KMS-11 (cell line): ENCODE measurements at regions not wholly inside any gene's neighbourhood (a gene's known extent, or its start where the extent isn't known, plus 50 kb on each side); places are given as distances from the start of the nearest gene placed in this dataset.

Experiments
- H2AFZ ChIP-seq: fragments of 200-600 bp; sonication (generic); 2 replicates; pipeline ENCODE4 v1.6.1; 2016; ENCODE audit warnings: antibody characterized with exemption, mixed run types, low read depth
- H3K27ac ChIP-seq: fragments of 200-600 bp; sonication (generic); 2 replicates; pipeline ENCODE4 v1.6.1; 2016; ENCODE audit warnings: mild to moderate bottlenecking, mixed run types
- H3K27me3 ChIP-seq: fragments of 200-600 bp; sonication (generic); 2 replicates; pipeline ENCODE4 v1.6.1; 2017; ENCODE audit warnings: mild to moderate bottlenecking, low read depth, mixed run types, moderate library complexity; ENCODE audit not compliant: insufficient read depth
- H3K36me3 ChIP-seq: fragments of 200-600 bp; sonication (generic); 2 replicates; pipeline ENCODE4 v1.6.1; 2017; ENCODE audit warnings: mild to moderate bottlenecking, mixed run types; ENCODE audit not compliant: insufficient read depth
- H3K4me1 ChIP-seq: fragments of 200-600 bp; sonication (generic); 2 replicates; pipeline ENCODE4 v1.6.1; 2016; ENCODE audit warnings: mild to moderate bottlenecking, low read depth, mixed run types; ENCODE audit not compliant: poor library complexity, severe bottlenecking
- H3K4me2 ChIP-seq: fragments of 200-600 bp; sonication (generic); 2 replicates; pipeline ENCODE4 v1.7.0; 2016; ENCODE audit warnings: mild to moderate bottlenecking, mixed run types
- H3K4me3 ChIP-seq: fragments of 200-600 bp; sonication (generic); IDR thresholded peaks from 2 replicates; pipeline ENCODE4 v1.6.1; 2017; ENCODE audit warnings: low read depth, low read length, mixed read lengths; ENCODE audit not compliant: insufficient read depth
- H3K79me2 ChIP-seq: fragments of 200-600 bp; sonication (generic); 2 replicates; pipeline ENCODE4 v1.6.1; 2016; ENCODE audit warnings: low read depth, mixed run types; ENCODE audit not compliant: insufficient read depth
- H3K9ac ChIP-seq: fragments of 200-600 bp; sonication (generic); 2 replicates; pipeline ENCODE4 v1.6.1; 2016; ENCODE audit warnings: mild to moderate bottlenecking, mixed run types
- H4K20me1 ChIP-seq: fragments of 200-600 bp; sonication (generic); 2 replicates; pipeline ENCODE4 v1.6.1; 2016; ENCODE audit warnings: mild to moderate bottlenecking, mixed run types; ENCODE audit not compliant: insufficient read depth
- TF ChIP-seq, protein P1 (sequence below): fragments of 200-600 bp; sonication (generic); conservative IDR thresholded peaks from 2 replicates; pipeline ENCODE4 v1.6.1; 2017; ENCODE audit warnings: low read depth, mild to moderate bottlenecking, antibody characterized with exemption, low read length, moderate library complexity, mixed read lengths

GRCh38 chr9:2337131-2337530, 284.5 kb upstream of the VLDLR start:
- Histone ChIP-seq H3K4me3 (no peak overlapping the region), H4K20me1 (no peaks in the 10 kb centered on the region), H3K4me2 (no peak overlapping the region), H3K79me2 (no peaks in the 10 kb centered on the region), H3K27me3 (no peaks in the 10 kb centered on the region), H3K9ac (no peak overlapping the region), H3K36me3 (no peaks in the 10 kb centered on the region), H3K27ac (no peak overlapping the region), H3K4me1 (no peaks in the 10 kb centered on the region), H2AFZ (no peak overlapping the region)
- TF ChIP-seq, protein P1, sequence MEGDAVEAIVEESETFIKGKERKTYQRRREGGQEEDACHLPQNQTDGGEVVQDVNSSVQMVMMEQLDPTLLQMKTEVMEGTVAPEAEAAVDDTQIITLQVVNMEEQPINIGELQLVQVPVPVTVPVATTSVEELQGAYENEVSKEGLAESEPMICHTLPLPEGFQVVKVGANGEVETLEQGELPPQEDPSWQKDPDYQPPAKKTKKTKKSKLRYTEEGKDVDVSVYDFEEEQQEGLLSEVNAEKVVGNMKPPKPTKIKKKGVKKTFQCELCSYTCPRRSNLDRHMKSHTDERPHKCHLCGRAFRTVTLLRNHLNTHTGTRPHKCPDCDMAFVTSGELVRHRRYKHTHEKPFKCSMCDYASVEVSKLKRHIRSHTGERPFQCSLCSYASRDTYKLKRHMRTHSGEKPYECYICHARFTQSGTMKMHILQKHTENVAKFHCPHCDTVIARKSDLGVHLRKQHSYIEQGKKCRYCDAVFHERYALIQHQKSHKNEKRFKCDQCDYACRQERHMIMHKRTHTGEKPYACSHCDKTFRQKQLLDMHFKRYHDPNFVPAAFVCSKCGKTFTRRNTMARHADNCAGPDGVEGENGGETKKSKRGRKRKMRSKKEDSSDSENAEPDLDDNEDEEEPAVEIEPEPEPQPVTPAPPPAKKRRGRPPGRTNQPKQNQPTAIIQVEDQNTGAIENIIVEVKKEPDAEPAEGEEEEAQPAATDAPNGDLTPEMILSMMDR = no peak

DNA sequence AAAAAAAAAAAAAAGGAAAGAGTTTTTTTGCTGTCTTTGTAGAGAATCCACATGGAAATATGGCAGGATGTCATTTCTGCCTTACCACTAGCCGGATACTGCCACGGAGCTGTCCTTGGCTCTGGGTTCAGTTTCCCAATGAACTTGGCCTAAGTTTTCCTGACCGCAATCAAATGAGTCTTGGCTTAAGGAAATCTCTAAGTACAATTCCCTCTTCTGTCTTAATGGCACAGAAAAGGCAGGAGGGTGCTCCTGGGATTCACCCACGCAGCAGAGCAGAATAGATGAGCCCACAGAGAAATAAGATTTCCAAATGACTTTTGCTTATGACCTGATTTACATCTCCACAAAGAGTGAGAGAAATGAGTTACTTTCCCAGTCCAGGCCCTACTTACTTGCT, 284.0 kb upstream of the VLDLR start:
- no peak overlapping the region for H3K4me3 ChIP-seq
- H2AFZ ChIP-seq = no peak overlapping the region

DNA sequence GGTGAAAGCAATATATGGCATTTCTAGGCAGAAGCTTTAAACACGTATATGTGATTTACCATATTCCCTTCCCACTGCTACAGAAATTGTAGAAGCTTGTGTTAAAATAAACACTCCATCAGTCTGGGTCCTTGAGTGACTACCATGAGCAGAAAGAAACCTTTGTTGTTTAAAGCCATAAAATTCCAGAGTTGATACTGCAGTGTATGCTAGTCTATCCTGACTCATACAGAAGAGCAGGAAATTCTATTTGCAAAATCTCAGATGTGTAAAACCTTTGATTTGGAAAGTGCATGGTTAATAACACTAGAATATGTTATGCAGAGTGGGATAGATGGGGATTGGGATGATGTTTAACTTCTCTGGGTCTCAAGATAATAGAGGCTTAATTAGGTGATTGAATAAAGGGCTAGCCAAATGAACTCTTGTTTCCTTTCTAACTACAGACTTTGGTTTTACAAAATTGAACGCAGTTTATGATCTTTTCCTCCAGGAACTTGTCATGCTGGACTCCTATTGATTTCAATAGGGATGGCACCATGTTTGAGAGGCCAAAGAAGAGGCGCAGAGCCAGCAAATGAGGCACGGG, 282.7 kb upstream of the VLDLR start:
- no peak overlapping the region for H3K27ac ChIP-seq
- H4K20me1 ChIP-seq = no peaks in the 10 kb centered on the region
- no peaks in the 10 kb centered on the region for H3K4me1 ChIP-seq
- no peak overlapping the region for H2AFZ ChIP-seq
- H3K4me2 ChIP-seq = no peak overlapping the region
- H3K9ac ChIP-seq = no peak overlapping the region
- TF ChIP-seq, protein P1 = no peak
- no peaks in the 10 kb centered on the region for H3K79me2 ChIP-seq
- no peaks in the 10 kb centered on the region for H3K27me3 ChIP-seq
- H3K36me3 ChIP-seq = no peaks in the 10 kb centered on the region
- H3K4me3 ChIP-seq = no peak overlapping the region

More for the DNA sequence above, 284.0 kb upstream of the VLDLR start:
- Histone ChIP-seq H3K9ac (no peak overlapping the region), H3K4me1 (no peaks in the 10 kb centered on the region), H3K36me3 (no peaks in the 10 kb centered on the region), H3K27ac (no peak overlapping the region), H4K20me1 (no peaks in the 10 kb centered on the region), H3K79me2 (no peaks in the 10 kb centered on the region), H3K4me2 (no peak overlapping the region), H3K27me3 (no peaks in the 10 kb centered on the region)
- TF ChIP-seq, protein P1 = no peak

GRCh38 chr9:2339416-2339815, 282.2 kb upstream of the VLDLR start:
- H3K4me2 ChIP-seq = no peak overlapping the region
- no peaks in the 10 kb centered on the region for H3K36me3 ChIP-seq
- no peaks in the 10 kb centered on the region for H3K4me1 ChIP-seq
- no peaks in the 10 kb centered on the region for H3K79me2 ChIP-seq
- TF ChIP-seq, protein P1 = no peak
- H3K4me3 ChIP-seq = no peak overlapping the region
- H3K9ac ChIP-seq = no peak overlapping the region
- no peaks in the 10 kb centered on the region for H4K20me1 ChIP-seq
- no peak overlapping the region for H3K27ac ChIP-seq
- H2AFZ ChIP-seq = no peak overlapping the region
- no peaks in the 10 kb centered on the region for H3K27me3 ChIP-seq
